GM21786 (cell line): ENCODE measurements at regions not wholly inside any gene's neighbourhood (a gene's known extent, or its start where the extent isn't known, plus 50 kb on each side); places are given as distances from the start of the nearest gene placed in this dataset.
"Not testable (repeated sequence)": the region's sequence is repeated elsewhere in the genome, so short reads cannot be mapped to it uniquely, and the experiment has no call there.

ENCODE experiments used
- ATAC-seq: cut with Tn5 transposase; IDR thresholded peaks from one replicate; pipeline ENCODE4 v1.9.1; 2021; ENCODE audit not compliant: unreplicated experiment

DNA sequence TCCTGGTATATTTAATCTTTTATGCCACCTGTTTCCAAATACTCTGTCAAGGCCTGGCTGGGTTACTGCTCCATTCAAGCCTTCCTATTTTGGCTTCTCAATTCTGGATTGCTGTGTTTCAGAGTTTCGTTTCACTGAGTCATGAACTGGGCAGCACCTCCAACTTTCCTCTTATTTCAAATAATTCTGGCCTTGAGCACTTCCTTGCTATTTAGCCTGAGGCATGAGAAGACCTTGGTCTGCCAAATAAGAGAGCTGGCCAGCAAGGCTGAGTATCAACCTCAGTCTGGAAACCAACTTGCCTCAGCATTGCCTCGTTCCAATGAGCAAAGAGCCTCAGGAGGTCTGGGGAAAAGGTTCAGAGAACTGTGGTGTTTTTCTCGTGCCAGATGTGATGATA is 66.6 kb downstream of the TNFAIP3 start:
- ATAC-seq: no peak

DNA sequence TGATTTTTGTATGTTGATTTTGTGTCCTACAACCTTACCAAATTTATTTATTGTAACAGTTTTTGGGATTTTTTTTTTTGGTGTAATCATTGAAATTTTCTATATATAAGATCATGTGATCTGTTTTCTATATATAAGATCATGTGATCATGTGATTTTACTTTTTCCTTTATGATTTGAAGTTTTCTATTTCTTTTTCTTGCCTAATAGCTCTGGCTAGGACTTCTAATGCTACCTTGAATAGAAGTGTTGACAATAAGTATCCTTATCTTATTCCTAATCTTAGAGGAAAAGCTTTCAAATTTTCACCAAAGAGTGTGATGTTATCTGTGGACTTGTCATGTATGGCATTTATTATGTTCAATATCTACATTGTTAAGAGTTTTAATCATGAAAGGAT is 69.7 kb downstream of the TNFAIP3 start:
- no peak for ATAC-seq

DNA sequence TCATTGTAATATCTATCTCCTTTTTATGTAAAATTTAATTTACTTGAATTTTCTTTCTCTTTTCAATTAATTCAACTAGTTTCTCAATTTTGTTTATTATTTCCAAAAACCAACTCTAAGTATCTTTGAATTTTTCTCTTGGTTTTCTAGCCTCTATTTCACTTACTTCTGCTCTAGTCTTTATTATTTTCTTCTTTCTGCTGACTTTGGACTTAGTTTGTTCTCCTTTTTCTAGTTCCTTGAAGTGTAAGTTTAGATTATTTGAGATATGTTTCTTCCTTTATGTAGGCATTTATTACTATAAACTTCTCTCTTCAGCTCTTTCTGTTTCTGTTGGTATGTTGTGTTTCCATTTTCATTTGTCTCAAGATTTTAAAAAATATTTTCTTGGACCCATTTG is 70.8 kb downstream of the TNFAIP3 start:
- ATAC-seq: no peak

- no peak for ATAC-seq
These were observed 71.8 kb downstream of the TNFAIP3 start for GRCh38 chr6:137938770-137939379.

DNA sequence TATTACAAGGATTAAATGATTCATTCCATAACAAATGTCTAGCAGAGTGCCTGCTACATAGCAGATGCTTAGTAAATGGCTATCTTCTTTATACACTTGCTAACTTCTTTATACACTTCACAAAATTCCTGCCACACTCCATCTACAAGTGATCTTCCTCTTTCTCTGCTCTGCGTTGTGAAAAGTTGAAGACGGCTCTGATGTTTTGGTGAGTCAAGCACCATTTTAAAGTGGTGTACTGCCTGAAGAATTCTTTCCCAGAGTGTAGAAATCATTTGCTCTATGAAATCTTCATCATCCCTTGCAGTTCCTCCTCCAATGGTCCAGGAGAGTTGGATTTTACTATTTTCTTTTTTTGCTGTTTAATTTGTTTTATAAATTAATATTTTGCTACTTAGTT is 74.9 kb downstream of the TNFAIP3 start:
- ATAC-seq: no peak

GRCh38 chr6:137942736-137943135 is 75.7 kb downstream of the TNFAIP3 start:
- ATAC-seq: no peak

DNA sequence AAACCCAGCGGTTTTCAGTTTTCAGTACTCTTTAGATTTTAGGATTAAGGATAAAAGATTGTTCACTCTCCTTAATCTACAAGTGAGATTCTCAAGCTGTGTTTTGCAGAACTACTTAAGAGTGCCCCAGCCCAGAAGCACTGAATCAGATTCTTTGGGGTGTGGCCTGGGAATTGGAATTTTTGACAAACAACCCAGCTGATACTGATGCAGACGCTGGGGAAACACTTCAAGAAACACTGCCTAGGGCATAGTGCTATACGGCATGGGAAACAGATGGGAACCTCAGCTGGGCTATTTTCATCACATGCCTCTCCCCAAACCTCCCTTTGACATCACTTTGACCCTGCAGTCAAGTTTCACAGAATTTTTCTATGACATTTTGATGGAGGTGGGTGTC is 77.3 kb downstream of the TNFAIP3 start:
- ATAC-seq: not testable (repeated sequence)

GRCh38 chr6:137944793-137945498 is 77.9 kb downstream of the TNFAIP3 start:
- ATAC-seq: no peak

DNA sequence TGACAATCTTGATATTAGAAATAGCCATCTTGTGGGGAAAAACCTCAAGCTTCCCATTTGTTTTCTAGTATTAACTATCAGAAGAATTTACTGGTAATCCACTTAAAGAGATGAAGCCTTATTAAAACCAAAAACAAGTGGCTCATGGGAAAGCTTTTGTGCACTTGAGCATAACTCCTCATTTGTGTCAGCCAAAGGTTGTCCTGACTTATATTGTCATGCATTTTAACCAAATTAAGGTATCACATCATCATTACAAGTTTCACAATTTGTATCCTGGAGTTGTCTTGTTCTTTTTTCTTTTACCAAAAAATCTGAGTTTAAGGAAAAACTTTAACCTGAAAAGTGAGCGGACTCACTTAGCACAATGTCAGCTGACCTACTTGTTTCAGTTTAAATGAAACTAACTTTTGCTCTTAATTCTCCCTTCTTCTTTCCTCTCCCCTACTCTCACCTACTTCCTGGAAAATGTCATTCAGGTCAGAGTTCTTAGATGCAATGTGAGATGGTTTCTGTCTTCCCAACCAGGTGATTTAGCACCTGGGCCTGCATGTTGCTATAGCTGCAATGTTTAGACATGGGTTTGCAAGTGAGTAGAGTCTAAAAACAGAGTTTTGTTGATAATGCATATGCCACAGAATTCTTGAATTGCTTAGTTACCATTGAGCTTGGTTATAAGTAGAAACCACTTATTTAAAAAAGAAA is 82.8 kb downstream of the TNFAIP3 start:
- ATAC-seq: peak; percentile 54

DNA sequence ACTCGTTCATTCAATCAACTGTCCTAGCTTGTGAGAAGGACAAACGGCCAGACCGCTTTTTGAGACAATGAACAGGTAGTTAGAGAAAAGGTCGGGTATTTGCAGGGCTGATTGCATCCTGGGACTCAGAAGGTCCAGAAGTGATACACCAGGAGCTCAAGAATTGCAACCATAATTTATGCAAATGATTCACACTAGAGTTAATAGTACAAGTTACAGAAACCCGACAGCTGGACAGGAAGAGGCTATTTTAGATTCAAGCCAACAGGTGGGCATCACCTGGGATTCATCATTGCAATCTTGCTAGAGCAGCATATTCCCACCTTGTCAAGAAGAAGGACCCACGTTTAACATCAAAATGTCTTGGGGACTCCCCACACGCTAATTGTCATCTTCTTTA is 83.5 kb downstream of the TNFAIP3 start:
- ATAC-seq: no peak

DNA sequence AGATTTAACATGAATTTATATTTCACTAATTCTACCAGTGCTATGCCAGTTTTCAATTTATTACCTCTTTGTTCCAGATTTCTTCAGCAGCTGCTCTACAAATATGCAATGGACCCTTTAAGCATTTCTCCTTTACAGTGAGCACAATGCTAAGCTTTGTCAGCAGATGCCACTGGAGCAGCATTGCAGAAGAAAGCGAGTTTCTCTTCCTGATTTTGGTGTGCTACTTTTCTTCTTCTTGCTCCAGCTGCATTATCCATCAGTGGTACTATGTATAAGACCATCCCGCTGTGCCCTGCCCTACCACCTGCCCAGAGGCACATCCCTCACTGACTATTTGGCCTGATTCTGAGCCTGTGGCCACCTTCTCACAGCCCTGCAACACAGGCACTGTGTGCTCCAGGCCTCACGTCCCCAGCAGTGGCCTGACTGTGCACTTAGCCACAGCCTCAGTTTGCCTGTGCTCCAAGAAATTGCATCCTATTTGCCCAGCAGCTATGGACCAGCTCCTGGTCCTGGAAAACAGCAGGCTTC is 84.1 kb downstream of the TNFAIP3 start:
- peak; percentile 56 for ATAC-seq

- no peak for ATAC-seq
These were observed 85.2 kb downstream of the TNFAIP3 start for GRCh38 chr6:137952247-137952646.

DNA sequence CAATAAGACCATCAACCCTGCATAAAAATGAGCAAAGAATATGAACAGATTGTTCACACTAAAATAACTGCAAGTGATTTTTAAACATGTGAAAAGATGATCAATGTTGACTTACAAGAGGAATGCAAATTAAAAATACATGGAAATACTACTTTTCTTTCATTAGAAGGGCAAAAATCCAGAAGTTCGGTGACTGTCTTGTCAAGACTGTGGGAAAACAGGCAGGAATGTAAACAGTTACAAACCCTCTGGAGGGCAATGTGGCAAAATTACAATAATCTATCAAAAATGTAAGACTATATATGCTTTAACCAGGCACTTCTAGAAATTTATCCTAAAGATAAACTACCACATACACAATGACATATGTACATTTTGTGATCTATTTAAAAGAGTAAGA is 86.7 kb downstream of the TNFAIP3 start:
- no peak for ATAC-seq

DNA sequence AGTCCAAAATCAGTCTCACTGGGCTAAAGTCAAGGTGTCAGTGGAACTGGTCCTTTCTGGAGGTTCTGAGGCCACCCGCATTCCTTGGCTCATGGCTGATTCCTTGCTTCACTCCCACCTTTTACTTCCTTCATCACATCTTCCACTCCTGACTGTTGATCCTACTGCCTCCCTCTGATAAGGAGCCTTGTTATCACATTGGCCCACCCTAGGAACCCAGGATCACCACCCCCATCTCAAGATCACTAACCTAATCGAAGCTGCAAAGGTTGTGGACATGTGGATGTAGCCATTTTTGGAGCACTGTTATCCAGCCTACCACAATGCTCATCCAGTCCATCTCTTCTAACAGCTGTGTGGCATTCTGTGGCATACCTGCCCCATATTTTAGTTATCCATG is 87.2 kb downstream of the TNFAIP3 start:
- ATAC-seq: no peak

DNA sequence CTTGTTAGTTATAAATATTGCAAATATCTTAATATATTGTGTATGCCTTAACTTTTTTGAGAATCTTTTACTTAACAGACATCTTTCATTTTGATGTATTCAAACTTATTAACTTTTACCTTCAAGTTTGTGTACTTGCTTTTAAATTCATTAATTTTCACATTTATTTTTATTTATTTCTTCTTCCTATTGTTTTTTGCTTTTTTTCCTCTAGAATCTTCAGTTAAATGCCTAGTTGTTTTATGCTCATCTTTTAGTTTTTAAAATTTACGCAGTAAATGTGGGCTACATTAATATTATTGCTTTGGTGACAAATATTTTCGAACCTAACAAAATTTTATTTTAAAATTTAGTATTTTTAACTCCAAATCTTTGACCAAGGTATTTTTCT is 89.0 kb downstream of the TNFAIP3 start:
- ATAC-seq: no peak

GRCh38 chr6:137957471-137957870 is 90.4 kb downstream of the TNFAIP3 start:
- ATAC-seq: no peak

DNA sequence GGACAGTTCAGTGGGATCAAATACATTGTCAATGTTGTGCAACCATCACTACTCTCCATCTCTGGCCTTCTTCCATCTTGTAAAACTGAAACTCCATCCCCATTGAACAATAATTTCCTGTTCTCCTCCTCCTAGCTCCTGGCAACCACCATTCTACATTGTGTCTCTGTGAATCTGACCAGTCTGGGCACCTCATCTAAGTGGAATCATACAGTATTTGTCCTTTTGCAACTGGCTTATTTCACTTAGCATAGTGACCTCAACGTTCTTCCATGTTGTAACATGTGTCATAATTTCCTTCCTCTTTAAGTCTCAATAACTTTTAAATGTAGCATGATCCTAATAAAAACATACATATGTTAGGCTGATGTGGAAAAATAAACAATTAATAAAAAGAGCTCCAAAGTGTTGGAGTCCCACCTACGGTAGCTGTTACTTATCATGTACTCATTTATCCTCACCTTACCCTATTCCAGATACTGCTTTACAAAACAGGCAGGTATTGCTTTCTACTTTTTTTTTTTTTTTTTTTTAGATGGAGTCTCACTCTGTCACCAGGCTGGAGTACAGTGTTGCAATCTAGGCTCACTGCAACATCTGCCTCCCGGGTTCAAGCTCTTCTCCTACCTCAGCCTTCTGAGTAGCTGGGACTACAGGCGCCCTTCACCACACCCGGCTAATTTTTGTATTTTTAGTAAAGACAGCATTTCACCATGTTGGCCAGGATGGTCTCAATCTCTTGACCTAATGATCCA is 91.9 kb downstream of the TNFAIP3 start:
- no peak for ATAC-seq

GRCh38 chr6:137962725-137963124 is 95.7 kb downstream of the TNFAIP3 start:
- no peak for ATAC-seq

- no peak for ATAC-seq
These were observed 97.8 kb downstream of the TNFAIP3 start for GRCh38 chr6:137964876-137965275.

- ATAC-seq: no peak
These were observed 100.8 kb downstream of the TNFAIP3 start for GRCh38 chr6:137967689-137968454.

DNA sequence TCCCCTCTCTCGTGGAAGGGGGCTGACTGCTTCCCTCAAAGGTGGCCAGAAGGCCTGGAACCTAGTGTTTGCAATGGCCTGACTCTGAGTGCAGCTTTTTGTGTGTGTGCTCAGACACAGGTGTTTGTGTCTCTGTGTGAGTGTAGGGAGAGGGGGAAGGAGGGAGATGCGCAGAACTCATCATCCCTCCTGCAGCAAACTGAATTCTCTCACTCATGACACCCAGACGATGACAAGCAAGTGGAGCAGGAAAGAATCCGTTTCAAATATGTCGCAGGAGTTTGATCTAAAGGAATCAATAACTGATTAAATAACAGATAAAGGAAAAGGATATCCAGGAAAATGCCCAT is 101.4 kb downstream of the TNFAIP3 start:
- no peak for ATAC-seq
